Chondrocyte (in vitro differentiated cells): ENCODE measurements at regions not wholly inside any gene's neighbourhood (a gene's known extent, or its start where the extent isn't known, plus 50 kb on each side); places are given as distances from the start of the nearest gene placed in this dataset.

ENCODE experiments used
- DNase-seq: peaks from one replicate; pipeline ENCODE4 v3.0.0; 2021; ENCODE audit warnings: mixed read lengths, low spot score
- H3K27ac Mint-ChIP-seq: one replicate; pipeline ENCODE4 v1.8.0; 2021; ENCODE audit warnings: mild to moderate bottlenecking, moderate library complexity, mixed read lengths; ENCODE audit not compliant: unreplicated experiment
- H3K27me3 Mint-ChIP-seq: 2 replicates; pipeline ENCODE4 v1.8.0; 2021; ENCODE audit warnings: low read depth, mixed read lengths
- H3K36me3 Mint-ChIP-seq: 2 replicates; pipeline ENCODE4 v1.8.0; 2021; ENCODE audit warnings: low read depth, mixed read lengths
- H3K4me1 Mint-ChIP-seq: 2 replicates; pipeline ENCODE4 v1.8.0; 2021; ENCODE audit warnings: low read depth, mild to moderate bottlenecking, mixed read lengths
- H3K4me3 Mint-ChIP-seq: one replicate; pipeline ENCODE4 v1.8.0; 2021; ENCODE audit warnings: mild to moderate bottlenecking, moderate library complexity, mixed read lengths; ENCODE audit not compliant: unreplicated experiment
- H3K9me3 Mint-ChIP-seq: 2 replicates; pipeline ENCODE4 v1.8.0; 2021; ENCODE audit warnings: low read depth, mixed read lengths
- TF ChIP-seq, protein P1 (sequence below): fragments of 200-600 bp; sonication (generic); IDR thresholded peaks from 2 replicates; pipeline ENCODE4 v1.5.0; 2021; ENCODE audit warnings: antibody characterized with exemption, mild to moderate bottlenecking, moderate library complexity

- H3K27ac Mint-ChIP-seq = no peak overlapping the region
- H3K9me3 Mint-ChIP-seq = no peaks in the 10 kb centered on the region
- DNase-seq = no peak
- no peak overlapping the region for H3K4me3 Mint-ChIP-seq
- H3K4me1 Mint-ChIP-seq = no peaks in the 10 kb centered on the region
- TF ChIP-seq, protein P1, sequence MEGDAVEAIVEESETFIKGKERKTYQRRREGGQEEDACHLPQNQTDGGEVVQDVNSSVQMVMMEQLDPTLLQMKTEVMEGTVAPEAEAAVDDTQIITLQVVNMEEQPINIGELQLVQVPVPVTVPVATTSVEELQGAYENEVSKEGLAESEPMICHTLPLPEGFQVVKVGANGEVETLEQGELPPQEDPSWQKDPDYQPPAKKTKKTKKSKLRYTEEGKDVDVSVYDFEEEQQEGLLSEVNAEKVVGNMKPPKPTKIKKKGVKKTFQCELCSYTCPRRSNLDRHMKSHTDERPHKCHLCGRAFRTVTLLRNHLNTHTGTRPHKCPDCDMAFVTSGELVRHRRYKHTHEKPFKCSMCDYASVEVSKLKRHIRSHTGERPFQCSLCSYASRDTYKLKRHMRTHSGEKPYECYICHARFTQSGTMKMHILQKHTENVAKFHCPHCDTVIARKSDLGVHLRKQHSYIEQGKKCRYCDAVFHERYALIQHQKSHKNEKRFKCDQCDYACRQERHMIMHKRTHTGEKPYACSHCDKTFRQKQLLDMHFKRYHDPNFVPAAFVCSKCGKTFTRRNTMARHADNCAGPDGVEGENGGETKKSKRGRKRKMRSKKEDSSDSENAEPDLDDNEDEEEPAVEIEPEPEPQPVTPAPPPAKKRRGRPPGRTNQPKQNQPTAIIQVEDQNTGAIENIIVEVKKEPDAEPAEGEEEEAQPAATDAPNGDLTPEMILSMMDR = no peak
- no peaks in the 10 kb centered on the region for H3K36me3 Mint-ChIP-seq
- H3K27me3 Mint-ChIP-seq = peaks cover 7% of the 10 kb centered on the region
Measured at GRCh38 chr2:184363213-184363612, 235.1 kb upstream of the ZNF804A start.

DNA sequence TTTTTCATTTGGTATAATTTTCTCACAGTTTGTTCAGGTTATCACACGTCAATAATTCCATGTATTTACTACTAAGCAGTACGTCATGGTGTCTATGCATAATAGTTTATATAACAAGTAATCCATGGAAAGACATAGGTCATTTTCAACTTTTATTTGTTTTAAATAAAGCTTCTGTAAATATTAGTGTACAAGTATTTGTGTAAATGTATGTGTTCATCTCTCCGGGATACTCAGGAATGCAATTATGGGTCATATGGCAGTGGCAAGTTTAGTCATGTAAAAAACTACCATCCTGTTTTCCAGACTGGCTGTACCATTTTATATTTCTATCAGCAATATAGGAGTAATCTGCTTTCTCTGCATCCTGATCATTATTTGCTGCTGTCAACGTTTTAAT is 231.1 kb upstream of the ZNF804A start:
- TF ChIP-seq, protein P1 = no peak

GRCh38 chr2:184369307-184369706 is 229.0 kb upstream of the ZNF804A start:
- TF ChIP-seq, protein P1 = no peak

More for the DNA sequence above, 231.1 kb upstream of the ZNF804A start:
- Mint-ChIP-seq H3K9me3 (peaks cover 6% of the 10 kb centered on the region), H3K36me3 (no peaks in the 10 kb centered on the region), H3K27ac (no peak overlapping the region), H3K4me3 (no peak overlapping the region), H3K27me3 (peaks cover 4% of the 10 kb centered on the region), H3K4me1 (no peaks in the 10 kb centered on the region)
- no peak for DNase-seq

GRCh38 chr2:184370954-184371353 is 227.4 kb upstream of the ZNF804A start:
- no peak for DNase-seq
- no peaks in the 10 kb centered on the region for H3K36me3 Mint-ChIP-seq
- TF ChIP-seq, protein P1 = no peak
- H3K4me1 Mint-ChIP-seq = no peaks in the 10 kb centered on the region
- H3K27me3 Mint-ChIP-seq = no peaks in the 10 kb centered on the region
- no peak overlapping the region for H3K27ac Mint-ChIP-seq
- H3K4me3 Mint-ChIP-seq = no peak overlapping the region
- H3K9me3 Mint-ChIP-seq = peaks cover 9% of the 10 kb centered on the region

More at GRCh38 chr2:184369307-184369706, 229.0 kb upstream of the ZNF804A start:
- H3K4me3 Mint-ChIP-seq = no peak overlapping the region
- H3K27ac Mint-ChIP-seq = no peak overlapping the region
- no peaks in the 10 kb centered on the region for H3K4me1 Mint-ChIP-seq
- peaks cover 7% of the 10 kb centered on the region for H3K9me3 Mint-ChIP-seq
- H3K27me3 Mint-ChIP-seq = no peaks in the 10 kb centered on the region
- no peaks in the 10 kb centered on the region for H3K36me3 Mint-ChIP-seq
- DNase-seq = no peak

DNA sequence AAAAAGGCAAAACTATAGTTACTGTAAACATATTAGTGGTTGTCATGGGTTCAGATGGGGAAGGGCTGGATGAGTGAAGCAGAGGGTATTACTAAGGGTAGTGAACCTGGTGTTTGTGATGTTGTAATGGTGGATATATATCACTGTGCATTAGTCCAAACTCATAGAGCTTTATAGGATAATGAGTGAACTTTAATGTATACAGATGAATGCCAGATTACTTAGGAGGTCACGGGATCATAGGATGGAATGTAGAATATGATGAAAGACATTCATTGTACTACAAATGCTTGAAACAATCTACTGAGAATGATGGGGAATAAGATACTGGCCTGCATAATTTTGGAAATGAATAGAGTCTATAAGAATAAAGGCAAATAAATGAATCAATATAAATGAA is 226.7 kb upstream of the ZNF804A start:
- H3K4me1 Mint-ChIP-seq = no peaks in the 10 kb centered on the region
- TF ChIP-seq, protein P1 = no peak
- no peak overlapping the region for H3K4me3 Mint-ChIP-seq
- H3K27me3 Mint-ChIP-seq = no peaks in the 10 kb centered on the region
- H3K27ac Mint-ChIP-seq = no peak overlapping the region
- no peak for DNase-seq
- H3K9me3 Mint-ChIP-seq = peaks cover 9% of the 10 kb centered on the region
- no peaks in the 10 kb centered on the region for H3K36me3 Mint-ChIP-seq
